Activated T-cell treated with anti-CD3 and anti-CD28 coated beads, Interleukin-2, amount 50 U/mL, for 24 hours (primary cell): ENCODE measurements at regions not wholly inside any gene's neighbourhood (a gene's known extent, or its start where the extent isn't known, plus 50 kb on each side); places are given as distances from the start of the nearest gene placed in this dataset.

ENCODE experiments used
- DNase-seq: peaks from one replicate; pipeline ENCODE4 v3.0.0-alpha.2; 2020
- H3K27ac Mint-ChIP-seq: 2 replicates; pipeline ENCODE4 v1.8.0; 2020; ENCODE audit warnings: mild to moderate bottlenecking, mixed read lengths
- H3K27me3 Mint-ChIP-seq: 2 replicates; pipeline ENCODE4 v1.8.0; 2020; ENCODE audit warnings: mixed read lengths
- H3K36me3 Mint-ChIP-seq: 2 replicates; pipeline ENCODE4 v1.8.0; 2020; ENCODE audit warnings: low read depth, mixed read lengths
- H3K4me1 Mint-ChIP-seq: 2 replicates; pipeline ENCODE4 v1.8.0; 2020; ENCODE audit warnings: low read depth, mixed read lengths
- H3K4me3 Mint-ChIP-seq: 2 replicates; pipeline ENCODE4 v1.8.0; 2020; ENCODE audit warnings: mild to moderate bottlenecking, moderate library complexity, mixed read lengths
- H3K9me3 Mint-ChIP-seq: 2 replicates; pipeline ENCODE4 v1.8.0; 2020; ENCODE audit warnings: mixed read lengths

- Mint-ChIP-seq H3K27ac (no peak overlapping the region), H3K27me3 (peaks cover 7% of the 10 kb centered on the region), H3K9me3 (peaks cover 40% of the 10 kb centered on the region), H3K4me3 (no peak overlapping the region), H3K4me1 (no peaks in the 10 kb centered on the region), H3K36me3 (no peaks in the 10 kb centered on the region)
- DNase-seq = peak; percentile 45
These were observed 115.2 kb upstream of the NXT1 start for GRCh38 chr20:23235173-23236027.

GRCh38 chr20:23234311-23235078, 116.1 kb upstream of the NXT1 start:
- Mint-ChIP-seq H3K4me3 (no peak overlapping the region), H3K27me3 (peaks cover 7% of the 10 kb centered on the region), H3K36me3 (no peaks in the 10 kb centered on the region), H3K9me3 (peaks cover 36% of the 10 kb centered on the region), H3K27ac (no peak overlapping the region), H3K4me1 (no peaks in the 10 kb centered on the region)
- no peak for DNase-seq

DNA sequence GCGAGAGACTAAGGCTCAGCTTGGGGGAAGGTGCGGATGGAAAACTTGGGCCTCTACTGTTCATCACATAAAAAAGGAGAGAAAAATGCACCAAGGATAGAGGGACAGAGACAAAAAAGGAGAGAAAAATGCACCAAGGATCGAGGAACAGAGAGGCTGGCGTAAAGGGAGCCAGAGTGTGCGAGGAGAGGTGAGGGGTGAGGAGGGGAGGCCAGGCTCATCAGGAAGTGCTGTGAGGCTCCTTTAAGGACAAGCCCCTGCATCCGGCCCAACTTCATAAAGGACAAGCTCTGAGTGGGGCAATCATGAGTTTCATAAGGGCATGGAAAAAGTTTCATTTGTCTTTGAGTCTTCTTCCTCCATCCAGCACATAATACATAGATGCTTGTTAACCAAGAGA, 117.2 kb upstream of the NXT1 start:
- H3K36me3 Mint-ChIP-seq = no peaks in the 10 kb centered on the region
- H3K27me3 Mint-ChIP-seq = peaks cover 7% of the 10 kb centered on the region
- H3K4me1 Mint-ChIP-seq = no peaks in the 10 kb centered on the region
- no peak for DNase-seq
- no peak overlapping the region for H3K4me3 Mint-ChIP-seq
- no peak overlapping the region for H3K27ac Mint-ChIP-seq
- H3K9me3 Mint-ChIP-seq = peaks cover 27% of the 10 kb centered on the region

DNA sequence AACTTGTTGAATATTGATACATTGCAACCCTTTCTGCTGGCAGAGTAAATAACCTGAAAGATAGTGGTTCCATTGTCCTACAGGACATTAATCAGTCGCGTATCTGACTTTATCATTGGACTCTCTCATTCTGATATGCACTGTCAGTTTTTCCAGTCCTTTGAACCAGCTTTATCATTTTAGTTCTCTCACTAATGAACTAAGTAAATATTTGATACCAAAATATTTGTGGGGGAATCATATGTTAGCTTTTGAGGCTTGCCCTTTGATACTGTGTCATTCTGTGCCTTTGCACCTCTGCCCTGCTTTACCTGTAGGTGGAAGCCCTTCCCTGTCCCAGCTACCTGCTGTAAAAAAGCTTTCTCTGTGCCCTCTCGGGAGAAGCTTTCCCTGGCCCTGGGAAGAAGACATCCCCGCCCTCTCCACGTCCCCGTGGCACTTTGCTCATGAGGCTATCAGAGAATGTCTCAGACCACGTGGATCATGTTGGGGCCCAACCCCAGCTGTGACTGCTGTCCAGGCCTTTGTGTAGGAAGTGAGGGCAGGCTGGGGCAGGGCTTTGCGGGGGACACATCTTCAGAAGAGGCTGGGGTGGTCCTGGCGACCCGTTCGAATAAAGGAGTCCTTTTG, 117.8 kb upstream of the NXT1 start:
- no peak for DNase-seq
- H3K4me3 Mint-ChIP-seq = no peak overlapping the region
- peaks cover 7% of the 10 kb centered on the region for H3K27me3 Mint-ChIP-seq
- H3K9me3 Mint-ChIP-seq = peaks cover 27% of the 10 kb centered on the region
- H3K4me1 Mint-ChIP-seq = no peaks in the 10 kb centered on the region
- H3K27ac Mint-ChIP-seq = no peak overlapping the region
- no peaks in the 10 kb centered on the region for H3K36me3 Mint-ChIP-seq

GRCh38 chr20:23232219-23232581, 118.4 kb upstream of the NXT1 start:
- no peaks in the 10 kb centered on the region for H3K4me1 Mint-ChIP-seq
- H3K36me3 Mint-ChIP-seq = no peaks in the 10 kb centered on the region
- H3K27me3 Mint-ChIP-seq = peaks cover 7% of the 10 kb centered on the region
- DNase-seq = no peak
- H3K9me3 Mint-ChIP-seq = peaks cover 23% of the 10 kb centered on the region
- no peak overlapping the region for H3K27ac Mint-ChIP-seq
- no peak overlapping the region for H3K4me3 Mint-ChIP-seq

- Mint-ChIP-seq H3K4me3 (no peak overlapping the region), H3K36me3 (no peaks in the 10 kb centered on the region), H3K4me1 (no peaks in the 10 kb centered on the region), H3K9me3 (peaks cover 18% of the 10 kb centered on the region), H3K27me3 (peaks cover 7% of the 10 kb centered on the region), H3K27ac (no peak overlapping the region)
- no peak for DNase-seq
These were observed 118.9 kb upstream of the NXT1 start for GRCh38 chr20:23231561-23232218.

DNA sequence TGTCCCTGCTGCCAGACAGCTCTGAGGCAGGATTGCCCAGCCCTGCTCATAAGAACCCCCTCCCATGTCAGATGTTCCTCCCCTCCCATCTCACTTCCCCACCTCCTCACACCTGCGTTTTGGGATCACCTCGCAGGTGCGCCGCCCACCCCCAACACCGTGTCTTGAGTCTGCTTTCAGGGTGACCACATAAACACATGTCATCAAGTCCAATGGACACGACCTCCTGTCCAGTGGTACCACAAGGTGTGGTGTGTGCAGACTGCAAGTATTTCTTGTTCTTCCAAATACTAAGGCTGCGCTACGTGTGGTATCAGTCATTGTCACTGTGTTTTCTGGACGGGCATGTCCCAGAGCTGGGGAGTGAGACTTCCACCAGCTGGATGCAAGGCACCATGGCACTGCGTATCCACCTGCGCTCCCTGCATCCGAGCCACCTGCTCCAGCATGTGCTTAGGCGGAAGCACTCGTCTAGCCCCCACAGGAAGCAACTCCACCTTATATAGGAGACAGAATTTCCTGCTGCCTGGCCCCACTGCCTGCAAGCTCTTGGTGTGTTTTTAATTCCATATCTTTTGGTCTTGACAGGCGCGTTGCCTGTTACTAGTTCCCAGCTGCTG, 119.7 kb upstream of the NXT1 start:
- Mint-ChIP-seq H3K27ac (no peak overlapping the region), H3K27me3 (peaks cover 11% of the 10 kb centered on the region), H3K36me3 (no peaks in the 10 kb centered on the region), H3K9me3 (peaks cover 15% of the 10 kb centered on the region), H3K4me1 (no peaks in the 10 kb centered on the region), H3K4me3 (no peak overlapping the region)
- DNase-seq = no peak

- H3K4me1 Mint-ChIP-seq = no peaks in the 10 kb centered on the region
- no peak for DNase-seq
- H3K27me3 Mint-ChIP-seq = peaks cover 11% of the 10 kb centered on the region
- no peaks in the 10 kb centered on the region for H3K36me3 Mint-ChIP-seq
- H3K9me3 Mint-ChIP-seq = peaks cover 12% of the 10 kb centered on the region
- H3K4me3 Mint-ChIP-seq = no peak overlapping the region
- H3K27ac Mint-ChIP-seq = no peak overlapping the region
These were observed 120.6 kb upstream of the NXT1 start for GRCh38 chr20:23229989-23230388.

DNA sequence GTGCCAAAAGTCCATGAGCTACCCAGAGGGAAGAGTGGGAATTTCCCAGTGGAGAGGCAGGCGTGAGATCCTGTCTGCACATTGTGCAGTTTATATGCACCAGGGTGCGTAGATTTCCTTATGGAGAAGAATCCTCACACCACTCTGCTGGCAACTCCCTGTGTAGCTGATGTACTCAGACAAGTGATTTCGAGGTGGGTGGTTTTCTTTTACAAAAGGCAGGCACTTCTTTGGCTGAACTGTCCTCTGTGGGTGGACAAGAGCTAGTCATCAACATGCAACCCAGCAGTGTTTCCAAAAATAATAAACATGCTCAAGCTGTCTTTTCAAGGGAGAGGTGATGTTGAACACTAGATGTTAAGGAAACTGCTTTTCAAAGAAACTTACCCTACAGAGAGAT, 121.7 kb upstream of the NXT1 start:
- Mint-ChIP-seq H3K27me3 (peaks cover 11% of the 10 kb centered on the region), H3K4me1 (no peaks in the 10 kb centered on the region), H3K27ac (no peak overlapping the region), H3K36me3 (no peaks in the 10 kb centered on the region), H3K9me3 (peaks cover 12% of the 10 kb centered on the region), H3K4me3 (no peak overlapping the region)
- DNase-seq = no peak

DNA sequence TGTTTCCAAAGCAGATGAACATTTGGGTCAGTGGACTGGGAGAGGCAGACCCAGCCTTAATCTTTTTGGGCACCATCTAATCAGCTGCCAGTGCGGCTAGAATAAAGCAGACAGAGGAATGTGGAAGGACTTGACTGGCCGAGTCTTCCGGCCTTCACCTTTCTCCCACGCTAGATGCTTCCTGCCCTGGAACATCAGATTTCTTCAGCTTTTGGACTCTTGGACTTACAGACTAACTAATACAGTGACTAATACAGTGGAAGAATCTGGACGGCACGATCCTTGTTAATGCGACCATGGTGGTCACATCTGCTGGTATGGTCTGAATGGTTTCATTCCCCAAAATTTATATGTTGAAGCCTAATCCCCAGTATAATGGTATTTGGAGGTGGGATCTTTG, 122.6 kb upstream of the NXT1 start:
- no peak overlapping the region for H3K27ac Mint-ChIP-seq
- DNase-seq = no peak
- no peaks in the 10 kb centered on the region for H3K36me3 Mint-ChIP-seq
- H3K4me1 Mint-ChIP-seq = no peaks in the 10 kb centered on the region
- H3K27me3 Mint-ChIP-seq = peaks cover 11% of the 10 kb centered on the region
- H3K9me3 Mint-ChIP-seq = peaks cover 13% of the 10 kb centered on the region
- H3K4me3 Mint-ChIP-seq = no peak overlapping the region

DNA sequence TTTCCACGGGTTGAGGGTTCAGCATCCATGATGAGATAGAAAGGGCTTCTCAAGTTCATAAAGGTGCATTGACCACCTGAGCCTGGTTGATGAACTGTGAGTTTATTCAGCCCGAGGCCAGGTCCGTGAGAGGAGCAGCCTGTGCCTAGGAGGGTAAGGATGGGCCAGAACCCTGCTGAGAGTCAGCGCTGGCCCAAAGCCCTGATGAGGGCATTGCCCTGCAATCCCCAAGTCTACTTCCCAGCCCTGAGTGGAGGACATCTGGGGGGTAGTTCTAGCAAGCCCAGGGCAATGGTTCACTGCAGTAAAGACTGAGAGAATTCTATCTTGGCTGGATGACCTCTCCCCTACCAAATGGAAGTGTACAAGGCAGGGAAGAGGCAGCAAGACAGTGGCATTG, 123.3 kb upstream of the NXT1 start:
- H3K4me3 Mint-ChIP-seq = no peak overlapping the region
- H3K9me3 Mint-ChIP-seq = peaks cover 14% of the 10 kb centered on the region
- H3K36me3 Mint-ChIP-seq = no peaks in the 10 kb centered on the region
- no peak for DNase-seq
- H3K27me3 Mint-ChIP-seq = peaks cover 11% of the 10 kb centered on the region
- H3K27ac Mint-ChIP-seq = no peak overlapping the region
- no peaks in the 10 kb centered on the region for H3K4me1 Mint-ChIP-seq

GRCh38 chr20:23226612-23227265, 123.9 kb upstream of the NXT1 start:
- H3K27me3 Mint-ChIP-seq = peaks cover 11% of the 10 kb centered on the region
- H3K27ac Mint-ChIP-seq = no peak overlapping the region
- peaks cover 19% of the 10 kb centered on the region for H3K9me3 Mint-ChIP-seq
- H3K4me1 Mint-ChIP-seq = no peaks in the 10 kb centered on the region
- no peaks in the 10 kb centered on the region for H3K36me3 Mint-ChIP-seq
- no peak overlapping the region for H3K4me3 Mint-ChIP-seq
- DNase-seq = no peak

GRCh38 chr20:23225407-23226060, 125.1 kb upstream of the NXT1 start:
- Mint-ChIP-seq H3K36me3 (no peaks in the 10 kb centered on the region), H3K27ac (no peak overlapping the region), H3K9me3 (peaks cover 26% of the 10 kb centered on the region), H3K27me3 (peaks cover 11% of the 10 kb centered on the region), H3K4me1 (no peaks in the 10 kb centered on the region), H3K4me3 (no peak overlapping the region)
- DNase-seq = no peak
